ENCODE measurements at regions not wholly inside any gene's neighbourhood (a gene's known extent, or its start where the extent isn't known, plus 50 kb on each side); places are given as distances from the start of the nearest gene placed in this dataset.

- peak overlapping the region; percentile 1 for H3K27ac ChIP-seq
Observed at GRCh38 chr11:130737041-130737830, 179.0 kb downstream of the SNX19 start.

GRCh38 chr11:130737866-130738431 lies 178.3 kb downstream of the SNX19 start:
- no peaks in the 10 kb centered on the region for H3K27me3 ChIP-seq
- intact Hi-C loops (cut with DNase I), result no loop called here
- DNase-seq, result no peak
- H3K9me3 ChIP-seq, result no peaks in the 10 kb centered on the region
- H3K4me3 ChIP-seq, result no peak overlapping the region
- no peaks in the 10 kb centered on the region for H3K36me3 ChIP-seq
- no peaks in the 10 kb centered on the region for H3K4me1 ChIP-seq
- ATAC-seq, result peak; percentile 77
- TF ChIP-seq, protein P1, sequence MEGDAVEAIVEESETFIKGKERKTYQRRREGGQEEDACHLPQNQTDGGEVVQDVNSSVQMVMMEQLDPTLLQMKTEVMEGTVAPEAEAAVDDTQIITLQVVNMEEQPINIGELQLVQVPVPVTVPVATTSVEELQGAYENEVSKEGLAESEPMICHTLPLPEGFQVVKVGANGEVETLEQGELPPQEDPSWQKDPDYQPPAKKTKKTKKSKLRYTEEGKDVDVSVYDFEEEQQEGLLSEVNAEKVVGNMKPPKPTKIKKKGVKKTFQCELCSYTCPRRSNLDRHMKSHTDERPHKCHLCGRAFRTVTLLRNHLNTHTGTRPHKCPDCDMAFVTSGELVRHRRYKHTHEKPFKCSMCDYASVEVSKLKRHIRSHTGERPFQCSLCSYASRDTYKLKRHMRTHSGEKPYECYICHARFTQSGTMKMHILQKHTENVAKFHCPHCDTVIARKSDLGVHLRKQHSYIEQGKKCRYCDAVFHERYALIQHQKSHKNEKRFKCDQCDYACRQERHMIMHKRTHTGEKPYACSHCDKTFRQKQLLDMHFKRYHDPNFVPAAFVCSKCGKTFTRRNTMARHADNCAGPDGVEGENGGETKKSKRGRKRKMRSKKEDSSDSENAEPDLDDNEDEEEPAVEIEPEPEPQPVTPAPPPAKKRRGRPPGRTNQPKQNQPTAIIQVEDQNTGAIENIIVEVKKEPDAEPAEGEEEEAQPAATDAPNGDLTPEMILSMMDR (IDR thresholded peaks at IDR 0.05), result no peak
- H3K27ac ChIP-seq, result peak overlapping the region; percentile 28

More at GRCh38 chr11:130737041-130737830, 179.0 kb downstream of the SNX19 start:
- Histone ChIP-seq H3K4me1 (no peaks in the 10 kb centered on the region), H3K9me3 (no peaks in the 10 kb centered on the region), H3K27me3 (no peaks in the 10 kb centered on the region), H3K36me3 (no peaks in the 10 kb centered on the region), H3K4me3 (no peak overlapping the region)
- ATAC-seq (no peak), DNase-seq (no peak)
- intact Hi-C loops (cut with DNase I), result no loop called here
- TF ChIP-seq, protein P1 (IDR thresholded peaks at IDR 0.05), result no peak

GRCh38 chr11:130738611-130739010 lies 177.7 kb downstream of the SNX19 start:
- Histone ChIP-seq H3K4me3 (no peak overlapping the region), H3K4me1 (no peaks in the 10 kb centered on the region), H3K36me3 (no peaks in the 10 kb centered on the region), H3K9me3 (no peaks in the 10 kb centered on the region), H3K27ac (peak overlapping the region; percentile 28), H3K27me3 (no peaks in the 10 kb centered on the region)
- ATAC-seq (no peak), DNase-seq (no peak)
- TF ChIP-seq, protein P1 (IDR thresholded peaks at IDR 0.05), result no peak
- intact Hi-C loops (cut with DNase I), result no loop called here

- H3K4me1 ChIP-seq, result no peaks in the 10 kb centered on the region
- H3K27me3 ChIP-seq, result no peaks in the 10 kb centered on the region
- intact Hi-C loops (cut with DNase I), result no loop called here
- H3K27ac ChIP-seq, result no peak overlapping the region
- DNase-seq (no peak), ATAC-seq (no peak)
- no peak overlapping the region for H3K4me3 ChIP-seq
- TF ChIP-seq, protein P1 (IDR thresholded peaks at IDR 0.05), result no peak
- no peaks in the 10 kb centered on the region for H3K9me3 ChIP-seq
- no peaks in the 10 kb centered on the region for H3K36me3 ChIP-seq
Observed at GRCh38 chr11:130740819-130741218, 175.5 kb downstream of the SNX19 start.

DNA sequence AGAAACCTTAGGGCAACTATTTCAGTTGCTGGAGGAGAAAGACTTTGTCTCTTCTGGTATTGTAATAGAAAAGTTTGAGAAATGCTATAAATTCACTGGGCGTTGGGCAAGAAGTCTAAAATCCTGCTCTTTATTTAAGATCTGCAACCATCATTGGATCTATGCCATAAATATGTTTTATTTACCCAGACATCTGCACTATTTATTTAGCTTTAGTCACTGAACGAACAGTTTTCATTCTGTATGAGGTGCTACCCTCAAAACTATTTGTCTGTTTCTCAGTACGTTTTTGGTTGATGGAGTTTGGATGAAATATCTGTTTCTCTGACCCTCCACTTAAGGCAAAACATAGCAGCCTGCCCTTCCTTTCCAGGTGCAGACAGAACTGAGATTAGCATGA lies 171.5 kb downstream of the SNX19 start:
- no peak for DNase-seq
- H3K4me3 ChIP-seq, result no peak overlapping the region
- H3K36me3 ChIP-seq, result no peaks in the 10 kb centered on the region
- no peak overlapping the region for H3K27ac ChIP-seq
- no peaks in the 10 kb centered on the region for H3K4me1 ChIP-seq
- no peaks in the 10 kb centered on the region for H3K27me3 ChIP-seq
- ATAC-seq, result no peak
- no peaks in the 10 kb centered on the region for H3K9me3 ChIP-seq
- intact Hi-C loops (cut with DNase I), result no loop called here
- TF ChIP-seq, protein P1 (IDR thresholded peaks at IDR 0.05), result no peak
